HG02884 (cell line): ENCODE measurements at regions not wholly inside any gene's neighbourhood (a gene's known extent, or its start where the extent isn't known, plus 50 kb on each side); places are given as distances from the start of the nearest gene placed in this dataset.
"Not testable (repeated sequence)": the region's sequence is repeated elsewhere in the genome, so short reads cannot be mapped to it uniquely, and the experiment has no call there.

Experiments
- ATAC-seq: cut with Tn5 transposase; IDR thresholded peaks from one replicate; pipeline ENCODE4 v1.9.1; 2021; ENCODE audit warnings: mild to moderate bottlenecking, moderate library complexity; ENCODE audit not compliant: unreplicated experiment

GRCh38 chr5:101664071-101664791 is 631.9 kb downstream of the SLCO4C1 start:
- ATAC-seq: no peak

- ATAC-seq: no peak
These were observed 632.5 kb downstream of the SLCO4C1 start for GRCh38 chr5:101663543-101663942.

DNA sequence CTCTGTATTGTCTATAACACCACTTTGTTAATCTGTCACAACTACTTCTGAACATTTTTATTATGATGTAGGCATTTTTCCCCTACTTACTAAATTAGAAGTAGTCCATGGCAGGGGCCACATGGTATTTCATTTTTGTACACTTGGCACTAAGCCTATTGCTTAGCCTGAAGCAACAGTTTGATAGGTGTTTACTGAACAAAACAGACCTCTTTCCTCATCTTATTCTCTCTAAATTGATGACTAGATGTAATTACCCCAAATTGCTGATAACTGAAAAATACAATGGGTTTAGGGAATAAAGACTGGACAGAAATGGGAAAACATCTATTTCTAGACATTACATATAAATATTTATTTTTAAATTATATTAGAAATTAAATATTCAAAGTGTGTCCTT is 633.8 kb downstream of the SLCO4C1 start:
- ATAC-seq: no peak

GRCh38 chr5:101658433-101658832 is 637.7 kb downstream of the SLCO4C1 start:
- no peak for ATAC-seq

- no peak for ATAC-seq
These were observed 642.1 kb downstream of the SLCO4C1 start for GRCh38 chr5:101653996-101654395.

GRCh38 chr5:101647861-101648260 is 648.2 kb downstream of the SLCO4C1 start:
- no peak for ATAC-seq

DNA sequence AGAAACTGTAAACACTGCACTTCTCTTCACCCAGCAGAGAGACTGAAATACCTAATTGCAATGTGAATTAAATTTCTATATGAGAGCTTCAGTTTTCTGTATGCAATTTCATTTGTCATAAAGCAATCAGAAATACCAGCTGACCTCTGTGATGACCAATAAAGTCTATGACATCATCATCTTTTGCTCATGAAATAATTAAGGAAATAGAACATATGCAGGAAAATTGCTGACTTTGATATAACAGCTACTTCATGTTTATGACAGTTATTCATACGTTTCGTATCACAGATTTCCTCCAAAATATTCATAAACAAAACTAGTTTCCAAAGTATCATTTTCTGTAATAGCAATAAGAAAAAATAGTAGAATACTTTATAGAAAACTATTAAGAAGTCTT is 652.3 kb downstream of the SLCO4C1 start:
- no peak for ATAC-seq

- ATAC-seq: no peak
These were observed 658.5 kb downstream of the SLCO4C1 start for GRCh38 chr5:101637599-101637998.

GRCh38 chr5:101627770-101628169 is 668.3 kb downstream of the SLCO4C1 start:
- not testable (repeated sequence) for ATAC-seq

DNA sequence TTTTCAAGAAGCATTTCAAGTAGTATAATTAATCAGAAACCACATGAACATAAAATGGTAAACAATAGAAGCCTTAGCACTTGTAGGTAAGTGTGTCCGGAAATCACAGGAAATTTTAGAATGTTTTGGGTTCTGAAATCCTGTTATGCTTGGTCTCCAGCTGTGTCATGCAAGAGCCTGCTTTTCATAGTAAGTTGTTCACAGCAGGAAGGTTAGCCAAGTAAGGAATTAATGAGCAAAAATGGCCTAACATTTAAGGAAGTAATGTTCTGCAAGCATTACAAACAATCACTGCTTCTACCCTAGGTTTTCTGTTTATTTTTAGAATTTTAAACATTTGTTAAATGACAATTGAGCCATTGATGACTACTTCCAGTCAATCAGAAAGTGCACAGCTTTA is 669.5 kb downstream of the SLCO4C1 start:
- no peak for ATAC-seq

DNA sequence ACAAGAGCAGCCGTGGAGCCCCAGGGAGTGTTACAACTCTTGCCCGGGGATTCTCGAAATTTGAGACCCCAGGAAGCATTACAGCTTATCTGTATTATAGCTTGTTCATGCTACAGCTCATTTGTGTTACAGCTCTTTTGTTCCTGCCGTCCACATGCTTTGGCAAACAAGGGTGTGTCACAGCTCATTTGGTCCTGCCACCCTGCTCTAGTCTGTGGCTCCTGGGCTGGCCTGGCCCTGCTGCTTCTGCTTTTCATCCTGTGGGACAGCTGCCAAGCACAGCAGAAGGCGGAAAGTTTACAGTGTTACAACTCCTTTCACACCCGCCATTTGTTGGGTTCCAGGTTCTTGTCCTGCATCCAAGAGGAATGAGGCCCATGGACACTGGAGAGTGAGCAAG is 685.0 kb downstream of the SLCO4C1 start:
- no peak for ATAC-seq

- ATAC-seq: no peak
These were observed 687.8 kb downstream of the SLCO4C1 start for GRCh38 chr5:101608322-101608721.

DNA sequence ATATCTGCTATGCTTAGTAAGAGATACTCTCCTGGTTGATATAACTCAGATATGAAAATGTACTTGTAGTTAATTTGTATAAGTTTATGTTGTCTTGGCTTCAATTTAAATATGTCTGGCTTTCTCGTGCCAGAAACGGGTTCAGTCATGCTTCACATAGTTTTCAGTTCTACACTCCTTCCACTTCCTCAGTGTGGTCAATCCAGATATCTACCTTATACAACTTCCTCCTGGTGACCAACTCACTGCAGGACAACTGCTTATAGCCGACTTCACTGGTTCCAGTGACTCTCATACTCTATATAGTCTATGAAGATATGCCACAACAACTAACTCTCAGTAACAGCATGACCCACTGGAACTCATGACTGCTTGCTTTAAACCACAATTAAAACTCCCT is 690.4 kb downstream of the SLCO4C1 start:
- ATAC-seq: peak; percentile 82

DNA sequence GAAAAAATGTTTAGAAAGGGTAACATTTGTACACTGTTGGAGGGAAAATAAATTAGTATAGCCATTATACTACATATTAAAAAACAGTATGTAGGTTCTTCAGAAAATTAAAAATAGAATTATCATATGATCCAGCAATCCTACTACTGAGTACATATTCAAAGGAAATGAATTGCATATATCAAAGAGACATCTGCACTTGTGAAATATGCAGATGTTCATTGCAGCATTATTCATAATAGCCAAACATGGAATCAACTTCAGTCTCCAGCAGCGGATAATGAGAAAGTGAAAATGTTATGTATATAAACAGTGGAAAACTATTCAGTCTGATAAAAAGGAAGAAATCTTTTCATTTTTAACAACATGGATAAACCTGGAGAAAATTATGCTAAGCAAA is 695.5 kb downstream of the SLCO4C1 start:
- no peak for ATAC-seq

GRCh38 chr5:101590384-101590783 is 687.3 kb upstream of the ST8SIA4 start:
- ATAC-seq: no peak

GRCh38 chr5:101585366-101585765 is 682.3 kb upstream of the ST8SIA4 start:
- no peak for ATAC-seq

- ATAC-seq: no peak
These were observed 677.5 kb upstream of the ST8SIA4 start for GRCh38 chr5:101580591-101580990.

DNA sequence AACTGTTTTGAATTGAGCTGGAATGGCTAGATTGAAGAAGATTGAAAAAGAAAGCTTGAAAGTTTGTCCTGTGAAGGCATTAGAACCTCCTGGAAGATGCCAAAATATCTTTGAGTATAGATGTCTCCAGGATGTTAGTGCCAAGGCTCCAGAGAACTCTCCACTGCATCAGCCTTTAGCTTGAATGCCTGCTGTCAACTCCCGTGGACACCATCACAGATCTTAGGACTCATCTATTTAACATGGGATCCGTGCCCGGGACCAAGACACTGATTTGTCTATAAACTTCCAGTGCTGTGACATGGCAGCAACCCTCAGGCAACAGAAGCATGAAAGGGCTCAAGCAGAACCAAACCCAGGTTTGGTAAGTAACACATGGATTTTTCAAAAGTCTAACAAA is 670.9 kb upstream of the ST8SIA4 start:
- no peak for ATAC-seq

GRCh38 chr5:101561018-101561417 is 657.9 kb upstream of the ST8SIA4 start:
- no peak for ATAC-seq

DNA sequence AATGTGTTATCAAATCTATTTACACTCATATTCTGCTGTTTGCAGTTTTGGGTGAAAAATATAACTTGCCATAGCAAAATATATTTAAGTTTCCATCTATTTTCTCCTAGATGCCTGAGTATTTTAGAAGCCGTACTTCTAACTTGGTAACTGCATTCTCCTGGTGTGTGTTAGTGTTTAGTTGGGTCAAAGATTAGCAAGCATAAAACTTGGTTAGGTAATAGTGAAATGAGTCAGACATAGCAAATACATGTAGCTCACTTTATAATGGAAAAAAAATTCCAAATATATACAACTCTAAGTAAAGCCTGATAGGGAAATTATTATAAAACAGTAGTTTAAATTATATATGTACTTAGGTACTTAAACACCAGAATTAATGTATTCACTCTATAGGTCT is 640.7 kb upstream of the ST8SIA4 start:
- no peak for ATAC-seq

GRCh38 chr5:101539315-101539714 is 636.2 kb upstream of the ST8SIA4 start:
- no peak for ATAC-seq

DNA sequence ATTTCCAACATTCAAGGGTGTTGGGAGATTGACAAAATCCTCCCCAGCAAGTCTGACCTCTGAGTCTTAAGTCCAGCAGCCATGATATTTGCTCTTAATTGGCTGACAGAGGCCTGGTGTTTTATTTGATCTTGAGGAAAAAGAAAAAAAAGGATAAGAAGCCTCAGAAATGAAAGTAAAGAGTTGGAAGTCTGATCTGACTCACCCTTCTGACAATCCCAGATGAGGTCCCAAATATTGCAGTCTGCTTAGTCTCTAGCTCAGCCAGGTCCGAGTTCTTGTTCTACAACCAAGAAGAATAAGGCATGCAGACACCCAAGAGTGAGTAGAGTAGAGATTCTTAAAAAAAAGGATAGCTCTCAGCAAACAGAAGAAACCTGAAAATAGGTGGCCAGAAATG is 632.5 kb upstream of the ST8SIA4 start:
- no peak for ATAC-seq

GRCh38 chr5:101534491-101535110 is 631.5 kb upstream of the ST8SIA4 start:
- no peak for ATAC-seq
